HCT116 (cell line): ENCODE measurements at regions not wholly inside any gene's neighbourhood (a gene's known extent, or its start where the extent isn't known, plus 50 kb on each side); places are given as distances from the start of the nearest gene placed in this dataset.

ENCODE experiments used
- ATAC-seq: fragments of 200-7000 bp; cut with Tn5 transposase; 2 replicates; pipeline ENCODE4 v1.9.1; 2020; ENCODE audit warnings: mild to moderate bottlenecking, moderate library complexity
- BruUV-seq: library from RNA; stranded (reverse); fragments of 400-500 nt; replicated peaks from 2 replicates; lab custom pipeline; 2021; lab: Mats Ljungman, UMichigan
- CTCF ChIA-PET: fragments of 300-600 bp; sonication (Branson Sonifier 250); formaldehyde crosslinking; loops from one replicate; lab custom pipeline; 2021; ENCODE audit warnings: antibody characterized with exemption; lab: Charles Lee
- POLR2A ChIA-PET: fragments of 300-600, 350-600 bp; sonication (Branson Sonifier 250); formaldehyde crosslinking; loops from one replicate; lab custom pipeline; 2021; ENCODE audit warnings: antibody characterized with exemption; lab: Charles Lee
- RAD21 ChIA-PET, 2 experiments: fragments of 300-600 bp; sonication (Branson Sonifier 250); formaldehyde crosslinking; loops; one replicate each; lab custom pipeline; 2023; ENCODE audit warnings: low total read pairs in 2 of 2; ENCODE audit not compliant: uncharacterized antibody in 2 of 2, unreplicated experiment in 2 of 2, low non-redundant PET in 1 of 2; lab: Charles Lee
- DNase-seq: peaks from one replicate; pipeline ENCODE4 v3.0.0-alpha.2; 2010; ENCODE audit warnings: low read depth, low spot score
- H2AFZ ChIP-seq: fragments of 200-600 bp; shearing (Covaris generic), sonication (generic); 2 replicates; pipeline ENCODE4 v1.6.1; 2017; ENCODE audit warnings: low read depth, mixed run types, mixed read lengths, antibody characterized with exemption, low read length; ENCODE audit not compliant: poor library complexity, severe bottlenecking
- H3K27ac ChIP-seq: 2 replicates; pipeline ENCODE4 v1.5.1; 2012; ENCODE audit warnings: low read depth, low read length
- H3K27me3 ChIP-seq: fragments of 200-600 bp; sonication (generic); 2 replicates; pipeline ENCODE4 v1.6.1; 2016; ENCODE audit warnings: mixed run types, low read length, mixed read lengths; ENCODE audit not compliant: insufficient read depth
- H3K36me3 ChIP-seq, 2 experiments: fragments of 200-500 bp in 1 of 2; fragments of 200-600 bp in 1 of 2; sonication (Bioruptor generic) in 1 of 2; sonication (generic) in 1 of 2; 2 replicates each; pipeline versions ENCODE4 v1.5.1 to v1.6.1; 2014 to 2016; ENCODE audit warnings: low read length in 2 of 2, inconsistent platforms in 1 of 2, mixed read lengths in 1 of 2, mixed run types in 1 of 2; ENCODE audit not compliant: insufficient read depth in 2 of 2, control insufficient read depth in 1 of 2
- H3K4me1 ChIP-seq, 2 experiments: fragments of 200-600 bp in 1 of 2; sonication (generic) in 1 of 2; 2 replicates each; pipeline versions ENCODE4 v1.5.1 to v1.6.1; 2012 to 2017; ENCODE audit warnings: low read length in 2 of 2, inconsistent platforms in 1 of 2, mild to moderate bottlenecking in 1 of 2, mixed read lengths in 1 of 2, mixed run types in 1 of 2, moderate library complexity in 1 of 2; ENCODE audit not compliant: insufficient read depth in 2 of 2, control insufficient read depth in 1 of 2
- H3K4me2 ChIP-seq: fragments of 200-600 bp; sonication (generic); 2 replicates; pipeline ENCODE4 v1.6.1; 2017; ENCODE audit warnings: mixed run types, low read length, mixed read lengths
- H3K4me3 ChIP-seq, 2 experiments: fragments of 200-600 bp in 1 of 2; sonication (generic) in 1 of 2; replicated peaks in 1 of 2; 2 replicates each; pipeline ENCODE4 v1.5.1; 2011 to 2016; ENCODE audit warnings: low read length in 2 of 2, control low read depth in 1 of 2, low read depth in 1 of 2, mild to moderate bottlenecking in 1 of 2, mixed read lengths in 1 of 2, mixed run types in 1 of 2
- H3K79me2 ChIP-seq: fragments of 200-600 bp; sonication (generic); 2 replicates; pipeline ENCODE4 v1.6.1; 2017; ENCODE audit warnings: mild to moderate bottlenecking, mixed run types, low read length, moderate library complexity, mixed read lengths; ENCODE audit not compliant: insufficient read depth
- H3K9ac ChIP-seq: fragments of 200-600 bp; sonication (generic); 2 replicates; pipeline ENCODE4 v1.6.1; 2016; ENCODE audit warnings: low read length, mixed read lengths
- H3K9me2 ChIP-seq: fragments of 200-600 bp; sonication (generic), shearing (Covaris generic); 2 replicates; pipeline ENCODE4 v1.6.1; 2017; ENCODE audit warnings: mixed run types, mild to moderate bottlenecking, moderate library complexity; ENCODE audit not compliant: insufficient read depth
- H3K9me3 ChIP-seq, 2 experiments: fragments of 200-500 bp in 1 of 2; fragments of 200-600 bp in 1 of 2; sonication (Bioruptor generic) in 1 of 2; sonication (generic) in 1 of 2; 2 replicates each; pipeline ENCODE4 v1.6.1; 2014 to 2017; ENCODE audit warnings: low read length in 2 of 2, mixed read lengths in 2 of 2, inconsistent platforms in 1 of 2, low read depth in 1 of 2, mild to moderate bottlenecking in 1 of 2, mixed run types in 1 of 2, moderate library complexity in 1 of 2; ENCODE audit not compliant: control insufficient read depth in 1 of 2, insufficient read depth in 1 of 2
- H4K20me1 ChIP-seq: fragments of 200-600 bp; sonication (generic), shearing (Covaris generic); 2 replicates; pipeline ENCODE4 v1.6.1; 2017; ENCODE audit warnings: mixed run types, mild to moderate bottlenecking, moderate library complexity; ENCODE audit not compliant: insufficient read depth
- CEBPB ChIP-seq: IDR thresholded peaks from 2 replicates; pipeline ENCODE4 v1.6.1; 2012; ENCODE audit warnings: low read depth
- EZH2 ChIP-seq: fragments of 200-600 bp; sonication (generic); IDR thresholded peaks from 2 replicates; pipeline ENCODE4 v1.6.1; 2017; ENCODE audit warnings: antibody characterized with exemption, mixed run types
- POLR2A ChIP-seq: IDR thresholded peaks from 2 replicates; pipeline ENCODE4 v1.7.0; 2011; ENCODE audit warnings: borderline replicate concordance; ENCODE audit not compliant: insufficient read depth, insufficient read length; ENCODE audit errors: extremely low read depth
- RAD21 ChIP-seq: IDR thresholded peaks from 2 replicates; pipeline ENCODE4 v1.6.1; 2012; ENCODE audit warnings: low read depth, mild to moderate bottlenecking
- SRF ChIP-seq: IDR thresholded peaks from 2 replicates; pipeline ENCODE4 v1.6.1; 2012; ENCODE audit warnings: low read depth
- YY1 ChIP-seq: IDR thresholded peaks from 2 replicates; pipeline ENCODE4 v1.6.1; 2011; ENCODE audit warnings: low read length, low read depth, moderate library complexity, mild to moderate bottlenecking; ENCODE audit not compliant: insufficient replicate concordance; ENCODE audit errors: extremely low read depth
- intact Hi-C: fragments of 100-400 bp; cut with micrococcal nuclease; formaldehyde crosslinking; loops from 2 replicates; pipeline ENCODE4 v1.10.0; 2022
- TF ChIP-seq, protein P1 (sequence below): IDR thresholded peaks from 2 replicates; pipeline ENCODE4 v1.6.1; 2012
- TF ChIP-seq, protein P2 (sequence below): IDR thresholded peaks from 2 replicates; pipeline ENCODE4 v1.6.1; 2012; ENCODE audit warnings: low read depth
- TF ChIP-seq, protein P3 (sequence below): IDR thresholded peaks from 2 replicates; pipeline ENCODE4 v1.6.1; 2011; ENCODE audit warnings: mild to moderate bottlenecking, low read length, moderate library complexity; ENCODE audit not compliant: insufficient replicate concordance; ENCODE audit errors: extremely low read depth

DNA sequence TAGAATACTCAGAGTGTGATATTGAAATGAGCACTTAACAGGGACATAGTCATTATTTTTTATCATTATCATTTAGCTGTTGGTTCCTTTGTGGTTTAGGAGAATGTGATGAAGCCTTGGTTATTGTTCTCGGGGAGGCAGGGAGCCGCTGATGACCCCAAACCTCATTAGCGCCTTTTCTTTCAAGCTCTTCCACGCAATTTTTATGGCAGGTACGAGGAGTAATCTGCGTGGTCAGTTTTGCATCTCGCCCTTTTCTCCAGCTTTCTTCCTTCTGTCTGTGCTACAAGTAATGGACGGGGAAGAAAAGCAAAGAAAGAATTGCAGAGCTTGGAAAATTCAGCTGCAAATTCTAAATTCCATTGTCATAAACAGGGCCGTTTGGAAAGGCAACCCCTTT, 338.4 kb downstream of the GLRX3 start:
- DNase-seq (no peak), ATAC-seq (no peak)
- intact Hi-C loops, result no loop called here
- ChIA-PET CTCF (no interaction called here), POLR2A (no interaction called here), RAD21 (no interaction called here)
- Histone ChIP-seq H3K79me2 (no peaks in the 10 kb centered on the region), H3K27me3 (no peaks in the 10 kb centered on the region), H3K9me2 (no peaks in the 10 kb centered on the region), H3K9ac (no peak overlapping the region), H3K4me3 (no peak overlapping the region), H3K27ac (no peak overlapping the region), H3K9me3 (no peaks in the 10 kb centered on the region), H3K4me1 (no peaks in the 10 kb centered on the region), H4K20me1 (no peaks in the 10 kb centered on the region), H3K4me2 (no peak overlapping the region), H2AFZ (no peak overlapping the region), H3K36me3 (no peaks in the 10 kb centered on the region)
- BruUV-seq, result no TSS peak
- TF ChIP-seq SRF, result no peak
- TF ChIP-seq, protein P1, sequence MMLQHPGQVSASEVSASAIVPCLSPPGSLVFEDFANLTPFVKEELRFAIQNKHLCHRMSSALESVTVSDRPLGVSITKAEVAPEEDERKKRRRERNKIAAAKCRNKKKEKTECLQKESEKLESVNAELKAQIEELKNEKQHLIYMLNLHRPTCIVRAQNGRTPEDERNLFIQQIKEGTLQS, result no peak
- TF ChIP-seq POLR2A, result no peak
- no peak for TF ChIP-seq YY1
- no peak for TF ChIP-seq CEBPB
- TF ChIP-seq, protein P2, sequence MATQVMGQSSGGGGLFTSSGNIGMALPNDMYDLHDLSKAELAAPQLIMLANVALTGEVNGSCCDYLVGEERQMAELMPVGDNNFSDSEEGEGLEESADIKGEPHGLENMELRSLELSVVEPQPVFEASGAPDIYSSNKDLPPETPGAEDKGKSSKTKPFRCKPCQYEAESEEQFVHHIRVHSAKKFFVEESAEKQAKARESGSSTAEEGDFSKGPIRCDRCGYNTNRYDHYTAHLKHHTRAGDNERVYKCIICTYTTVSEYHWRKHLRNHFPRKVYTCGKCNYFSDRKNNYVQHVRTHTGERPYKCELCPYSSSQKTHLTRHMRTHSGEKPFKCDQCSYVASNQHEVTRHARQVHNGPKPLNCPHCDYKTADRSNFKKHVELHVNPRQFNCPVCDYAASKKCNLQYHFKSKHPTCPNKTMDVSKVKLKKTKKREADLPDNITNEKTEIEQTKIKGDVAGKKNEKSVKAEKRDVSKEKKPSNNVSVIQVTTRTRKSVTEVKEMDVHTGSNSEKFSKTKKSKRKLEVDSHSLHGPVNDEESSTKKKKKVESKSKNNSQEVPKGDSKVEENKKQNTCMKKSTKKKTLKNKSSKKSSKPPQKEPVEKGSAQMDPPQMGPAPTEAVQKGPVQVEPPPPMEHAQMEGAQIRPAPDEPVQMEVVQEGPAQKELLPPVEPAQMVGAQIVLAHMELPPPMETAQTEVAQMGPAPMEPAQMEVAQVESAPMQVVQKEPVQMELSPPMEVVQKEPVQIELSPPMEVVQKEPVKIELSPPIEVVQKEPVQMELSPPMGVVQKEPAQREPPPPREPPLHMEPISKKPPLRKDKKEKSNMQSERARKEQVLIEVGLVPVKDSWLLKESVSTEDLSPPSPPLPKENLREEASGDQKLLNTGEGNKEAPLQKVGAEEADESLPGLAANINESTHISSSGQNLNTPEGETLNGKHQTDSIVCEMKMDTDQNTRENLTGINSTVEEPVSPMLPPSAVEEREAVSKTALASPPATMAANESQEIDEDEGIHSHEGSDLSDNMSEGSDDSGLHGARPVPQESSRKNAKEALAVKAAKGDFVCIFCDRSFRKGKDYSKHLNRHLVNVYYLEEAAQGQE, result no peak
- TF ChIP-seq RAD21, result no peak
- no peak for TF ChIP-seq EZH2
- TF ChIP-seq, protein P3, sequence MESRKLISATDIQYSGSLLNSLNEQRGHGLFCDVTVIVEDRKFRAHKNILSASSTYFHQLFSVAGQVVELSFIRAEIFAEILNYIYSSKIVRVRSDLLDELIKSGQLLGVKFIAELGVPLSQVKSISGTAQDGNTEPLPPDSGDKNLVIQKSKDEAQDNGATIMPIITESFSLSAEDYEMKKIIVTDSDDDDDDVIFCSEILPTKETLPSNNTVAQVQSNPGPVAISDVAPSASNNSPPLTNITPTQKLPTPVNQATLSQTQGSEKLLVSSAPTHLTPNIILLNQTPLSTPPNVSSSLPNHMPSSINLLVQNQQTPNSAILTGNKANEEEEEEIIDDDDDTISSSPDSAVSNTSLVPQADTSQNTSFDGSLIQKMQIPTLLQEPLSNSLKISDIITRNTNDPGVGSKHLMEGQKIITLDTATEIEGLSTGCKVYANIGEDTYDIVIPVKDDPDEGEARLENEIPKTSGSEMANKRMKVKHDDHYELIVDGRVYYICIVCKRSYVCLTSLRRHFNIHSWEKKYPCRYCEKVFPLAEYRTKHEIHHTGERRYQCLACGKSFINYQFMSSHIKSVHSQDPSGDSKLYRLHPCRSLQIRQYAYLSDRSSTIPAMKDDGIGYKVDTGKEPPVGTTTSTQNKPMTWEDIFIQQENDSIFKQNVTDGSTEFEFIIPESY, result no peak
